Calu3 (cell line): ENCODE measurements at regions not wholly inside any gene's neighbourhood (a gene's known extent, or its start where the extent isn't known, plus 50 kb on each side); places are given as distances from the start of the nearest gene placed in this dataset.

Source experiments
- BruUV-seq: library from RNA; stranded (reverse); fragments of 400-500 nt; replicated peaks from 2 replicates; lab custom pipeline; 2021; lab: Mats Ljungman, UMichigan
- CTCF ChIA-PET: fragments of 300-600 bp; sonication (Branson Sonifier 250); formaldehyde crosslinking; loops from one replicate; lab custom pipeline; 2022; ENCODE audit warnings: antibody characterized with exemption; lab: Charles Lee
- DNase-seq: peaks from one replicate; pipeline ENCODE4 v3.0.0; 2022
- H3K27ac Mint-ChIP-seq: one replicate; pipeline ENCODE4 v1.8.0; 2022; ENCODE audit warnings: mixed read lengths; ENCODE audit not compliant: unreplicated experiment
- H3K27me3 Mint-ChIP-seq: one replicate; pipeline ENCODE4 v1.8.0; 2022; ENCODE audit warnings: mixed read lengths; ENCODE audit not compliant: unreplicated experiment
- H3K36me3 Mint-ChIP-seq: one replicate; pipeline ENCODE4 v1.8.0; 2022; ENCODE audit warnings: mild to moderate bottlenecking, moderate library complexity, mixed read lengths; ENCODE audit not compliant: insufficient read depth, unreplicated experiment
- H3K4me1 Mint-ChIP-seq: one replicate; pipeline ENCODE4 v1.8.0; 2022; ENCODE audit warnings: mild to moderate bottlenecking, low read depth, mixed read lengths; ENCODE audit not compliant: unreplicated experiment
- H3K4me3 Mint-ChIP-seq: one replicate; pipeline ENCODE4 v1.8.0; 2022; ENCODE audit warnings: mild to moderate bottlenecking, low read depth, moderate library complexity, mixed read lengths; ENCODE audit not compliant: unreplicated experiment
- H3K9me3 Mint-ChIP-seq: one replicate; pipeline ENCODE4 v1.8.0; 2022; ENCODE audit warnings: low read depth, mixed read lengths; ENCODE audit not compliant: unreplicated experiment
- CTCF ChIP-seq: fragments of 200-600 bp; IDR thresholded peaks from one replicate; pipeline ENCODE4 v1.8.0; 2022; ENCODE audit warnings: antibody characterized with exemption; ENCODE audit not compliant: unreplicated experiment
- intact Hi-C: fragments of 100-400 bp; cut with micrococcal nuclease; formaldehyde crosslinking; loops from one replicate; pipeline ENCODE4 v1.10.0; 2022; ENCODE audit not compliant: unreplicated experiment

- BruUV-seq, result no TSS peak
- no peak overlapping the region for H3K27ac Mint-ChIP-seq
- CTCF ChIA-PET, result no interaction called here
Observed at GRCh38 chr2:234625626-234626250, 128.9 kb upstream of the ARL4C start.

GRCh38 chr2:234623521-234623991 lies 126.7 kb upstream of the ARL4C start:
- Mint-ChIP-seq H3K27me3 (peaks cover 80% of the 10 kb centered on the region), H3K4me3 (no peak overlapping the region), H3K9me3 (no peaks in the 10 kb centered on the region), H3K4me1 (no peaks in the 10 kb centered on the region), H3K36me3 (no peaks in the 10 kb centered on the region), H3K27ac (no peak overlapping the region)
- intact Hi-C loops, result no loop called here
- DNase-seq, result no peak
- TF ChIP-seq CTCF, result no peak
- no TSS peak for BruUV-seq
- CTCF ChIA-PET, result no interaction called here

More at GRCh38 chr2:234625626-234626250, 128.9 kb upstream of the ARL4C start:
- Mint-ChIP-seq H3K4me3 (no peak overlapping the region), H3K36me3 (no peaks in the 10 kb centered on the region), H3K9me3 (no peaks in the 10 kb centered on the region), H3K4me1 (no peaks in the 10 kb centered on the region), H3K27me3 (peaks cover 88% of the 10 kb centered on the region)
- intact Hi-C loops, result no loop called here
- DNase-seq, result no peak
- no peak for TF ChIP-seq CTCF

GRCh38 chr2:234621120-234621519 lies 124.2 kb upstream of the ARL4C start:
- peaks cover 73% of the 10 kb centered on the region for H3K27me3 Mint-ChIP-seq
- no peaks in the 10 kb centered on the region for H3K36me3 Mint-ChIP-seq
- no peak overlapping the region for H3K4me3 Mint-ChIP-seq
- no peak for TF ChIP-seq CTCF
- BruUV-seq, result no TSS peak
- no peak overlapping the region for H3K27ac Mint-ChIP-seq
- CTCF ChIA-PET, result no interaction called here
- no peak for DNase-seq
- intact Hi-C loops, result no loop called here
- H3K4me1 Mint-ChIP-seq, result no peaks in the 10 kb centered on the region
- no peaks in the 10 kb centered on the region for H3K9me3 Mint-ChIP-seq

- Mint-ChIP-seq H3K9me3 (no peaks in the 10 kb centered on the region), H3K4me1 (no peaks in the 10 kb centered on the region), H3K27me3 (peaks cover 73% of the 10 kb centered on the region), H3K27ac (no peak overlapping the region), H3K4me3 (no peak overlapping the region), H3K36me3 (no peaks in the 10 kb centered on the region)
- BruUV-seq, result no TSS peak
- intact Hi-C loops, result no loop called here
- CTCF ChIA-PET, result no interaction called here
- TF ChIP-seq CTCF, result no peak
- no peak for DNase-seq
Observed at GRCh38 chr2:234620018-234620417, 123.1 kb upstream of the ARL4C start.
